Kidney (tissue), 13 donors: ENCODE measurements at regions not wholly inside any gene's neighbourhood (a gene's known extent, or its start where the extent isn't known, plus 50 kb on each side); places are given as distances from the start of the nearest gene placed in this dataset.

Source experiments
- DNase-seq, 5 donors: peaks; one replicate each; pipeline ENCODE4 v3.0.0-alpha.2; 2013 to 2020
- FAIRE-seq: peaks from 2 replicates; lab custom pipeline; 2012; peaks lifted over from hg19 to GRCh38; lab: Jason Lieb, UNC
- H3K27ac ChIP-seq, 2 donors: one replicate each; pipeline ENCODE4 v1.7.0; 2013; ENCODE audit warnings: low read depth in 2 of 2, low read length in 2 of 2, inconsistent platforms in 1 of 2
- H3K27me3 ChIP-seq: one replicate; pipeline ENCODE4 v1.7.1; 2013; ENCODE audit warnings: low read length, inconsistent platforms; ENCODE audit not compliant: control insufficient read depth, insufficient read depth
- H3K36me3 ChIP-seq, 3 donors: one replicate each; pipeline versions ENCODE4 v1.7.0 to v1.7.1; 2013; ENCODE audit warnings: low read length in 3 of 3, control low read depth in 1 of 3, inconsistent platforms in 1 of 3; ENCODE audit not compliant: insufficient read depth in 3 of 3, control insufficient read depth in 2 of 3
- H3K4me1 ChIP-seq, 3 donors: one replicate each; pipeline versions ENCODE4 v1.7.0 to v1.7.1; 2013; ENCODE audit warnings: low read length in 3 of 3, inconsistent platforms in 1 of 3, low read depth in 1 of 3; ENCODE audit not compliant: control insufficient read depth in 2 of 3, insufficient read depth in 2 of 3
- H3K4me3 ChIP-seq, 3 donors: one replicate each; pipeline versions ENCODE4 v1.7.0 to v1.8.1; 2013; ENCODE audit warnings: low read length in 3 of 3, control low read depth in 1 of 3, inconsistent platforms in 1 of 3
- H3K9ac ChIP-seq, 3 donors: one replicate each; pipeline versions ENCODE4 v1.7.0 to v1.7.1; 2013; ENCODE audit warnings: low read length in 3 of 3, control low read depth in 1 of 3, inconsistent platforms in 1 of 3
- H3K9me3 ChIP-seq, 3 donors: one replicate each; pipeline versions ENCODE4 v1.7.0 to v1.7.1; 2013; ENCODE audit warnings: low read length in 3 of 3, control low read depth in 1 of 3, inconsistent platforms in 1 of 3; ENCODE audit not compliant: control insufficient read depth in 2 of 3, insufficient read depth in 1 of 3
- intact Hi-C: fragments of 100-400 bp; cut with DNase I; formaldehyde crosslinking; loops from one replicate; pipeline ENCODE4 v1.11.1; 2022
- TF ChIP-seq, protein P1 (sequence below): IDR thresholded peaks from 3 replicates; pipeline ENCODE4 v1.5.1; 2012; ENCODE audit warnings: mild to moderate bottlenecking, moderate library complexity, borderline replicate concordance; ENCODE audit not compliant: insufficient read depth; ENCODE audit errors: extremely low read depth
- donor health status: control.
- donor health status: control.
- donor health status: control.
- donor health status: control.
- donor health status: control.
- donor health status: DM: yes; HTN: yes; CAD: no.
- donor health status: Normal renal cell carcinoma (clear cell type).

DNA sequence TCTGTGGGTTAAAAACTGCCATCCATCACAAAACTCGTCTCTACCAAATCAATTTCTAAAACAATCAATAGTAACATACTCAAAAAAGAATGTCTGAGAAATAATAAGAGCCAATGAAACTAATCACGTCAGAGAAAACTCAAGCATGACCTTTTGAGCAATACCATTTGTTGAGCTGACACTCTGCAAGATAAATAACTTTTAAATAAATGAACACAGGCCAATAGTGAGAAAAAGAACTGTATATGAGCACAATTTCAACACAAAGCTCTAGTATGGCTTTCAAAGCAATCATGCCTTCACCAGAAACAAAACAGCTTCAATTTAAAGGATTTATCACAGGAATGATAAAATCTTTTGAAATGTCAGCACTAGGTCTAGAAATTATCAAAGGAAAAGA is 249.2 kb upstream of the SETMAR start:
- no peak for FAIRE-seq

DNA sequence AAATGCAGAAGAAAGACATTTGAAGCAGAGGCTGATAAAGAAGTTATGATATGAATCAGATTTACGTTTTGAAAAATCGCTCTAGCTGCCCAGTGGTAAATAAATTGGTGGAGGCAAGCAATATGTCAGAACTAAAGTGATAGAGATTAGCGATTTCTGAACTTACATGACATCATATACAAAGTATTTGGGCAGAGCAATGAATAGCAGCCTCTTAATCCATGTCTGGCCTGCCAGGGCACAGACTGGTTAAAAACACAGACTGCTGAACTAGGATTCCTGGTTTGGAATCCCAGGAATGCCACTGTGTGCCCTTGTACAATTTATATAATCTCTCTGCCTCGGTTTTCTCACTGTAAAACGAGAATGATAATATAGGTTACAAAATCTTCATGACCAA is 243.1 kb upstream of the SETMAR start:
- H3K4me3 ChIP-seq, result no peak overlapping the region
- TF ChIP-seq, protein P1, sequence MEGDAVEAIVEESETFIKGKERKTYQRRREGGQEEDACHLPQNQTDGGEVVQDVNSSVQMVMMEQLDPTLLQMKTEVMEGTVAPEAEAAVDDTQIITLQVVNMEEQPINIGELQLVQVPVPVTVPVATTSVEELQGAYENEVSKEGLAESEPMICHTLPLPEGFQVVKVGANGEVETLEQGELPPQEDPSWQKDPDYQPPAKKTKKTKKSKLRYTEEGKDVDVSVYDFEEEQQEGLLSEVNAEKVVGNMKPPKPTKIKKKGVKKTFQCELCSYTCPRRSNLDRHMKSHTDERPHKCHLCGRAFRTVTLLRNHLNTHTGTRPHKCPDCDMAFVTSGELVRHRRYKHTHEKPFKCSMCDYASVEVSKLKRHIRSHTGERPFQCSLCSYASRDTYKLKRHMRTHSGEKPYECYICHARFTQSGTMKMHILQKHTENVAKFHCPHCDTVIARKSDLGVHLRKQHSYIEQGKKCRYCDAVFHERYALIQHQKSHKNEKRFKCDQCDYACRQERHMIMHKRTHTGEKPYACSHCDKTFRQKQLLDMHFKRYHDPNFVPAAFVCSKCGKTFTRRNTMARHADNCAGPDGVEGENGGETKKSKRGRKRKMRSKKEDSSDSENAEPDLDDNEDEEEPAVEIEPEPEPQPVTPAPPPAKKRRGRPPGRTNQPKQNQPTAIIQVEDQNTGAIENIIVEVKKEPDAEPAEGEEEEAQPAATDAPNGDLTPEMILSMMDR, result no peak
- no peaks in the 10 kb centered on the region for H3K36me3 ChIP-seq
- no peak overlapping the region for H3K27ac ChIP-seq
- FAIRE-seq (no peak), DNase-seq (no peak)
- H3K9ac ChIP-seq, result no peak overlapping the region
- no peaks in the 10 kb centered on the region for H3K9me3 ChIP-seq
- H3K4me1 ChIP-seq, result no peaks in the 10 kb centered on the region
- intact Hi-C loops, result no loop called here
- no peaks in the 10 kb centered on the region for H3K27me3 ChIP-seq

More for the DNA sequence above, 249.2 kb upstream of the SETMAR start:
- no peaks in the 10 kb centered on the region for H3K36me3 ChIP-seq
- no peak overlapping the region for H3K4me3 ChIP-seq
- no peak overlapping the region for H3K9ac ChIP-seq
- H3K27ac ChIP-seq, result no peak overlapping the region
- no peaks in the 10 kb centered on the region for H3K27me3 ChIP-seq
- intact Hi-C loops, result no loop called here
- TF ChIP-seq, protein P1, result no peak
- no peak for DNase-seq
- H3K4me1 ChIP-seq, result no peaks in the 10 kb centered on the region
- no peaks in the 10 kb centered on the region for H3K9me3 ChIP-seq

GRCh38 chr3:4060603-4061002 is 242.6 kb upstream of the SETMAR start:
- Histone ChIP-seq H3K9ac (no peak overlapping the region), H3K4me1 (no peaks in the 10 kb centered on the region), H3K9me3 (no peaks in the 10 kb centered on the region), H3K36me3 (no peaks in the 10 kb centered on the region), H3K4me3 (no peak overlapping the region), H3K27ac (no peak overlapping the region), H3K27me3 (no peaks in the 10 kb centered on the region)
- DNase-seq (no peak), FAIRE-seq (no peak)
- intact Hi-C loops, result no loop called here
- TF ChIP-seq, protein P1, result no peak

DNA sequence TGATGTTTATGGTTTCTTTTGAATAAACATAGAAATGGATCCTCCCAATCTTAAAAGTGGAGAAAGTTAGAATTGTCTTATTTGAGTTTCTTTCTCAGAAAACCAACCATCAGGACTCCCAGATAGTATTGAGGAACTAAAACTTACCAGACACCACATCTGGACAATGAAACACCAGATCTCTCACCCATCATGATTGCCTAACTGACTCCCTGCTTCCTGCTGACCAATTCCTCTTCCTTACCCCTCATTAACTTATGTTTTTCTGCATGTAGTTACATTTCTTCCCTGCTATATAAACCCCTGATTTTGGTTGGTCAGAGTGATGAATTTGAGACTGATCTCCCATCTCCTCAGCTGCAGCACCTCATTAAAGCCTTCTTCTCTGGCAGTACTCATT is 242.0 kb upstream of the SETMAR start:
- intact Hi-C loops, result no loop called here
- TF ChIP-seq, protein P1, result no peak
- DNase-seq (no peak), FAIRE-seq (no peak)
- Histone ChIP-seq H3K9ac (no peak overlapping the region), H3K4me1 (no peaks in the 10 kb centered on the region), H3K9me3 (no peaks in the 10 kb centered on the region), H3K36me3 (no peaks in the 10 kb centered on the region), H3K27me3 (no peaks in the 10 kb centered on the region), H3K27ac (no peak overlapping the region), H3K4me3 (no peak overlapping the region)
